Sigmoid colon (tissue), 4 donors: ENCODE measurements at regions not wholly inside any gene's neighbourhood (a gene's known extent, or its start where the extent isn't known, plus 50 kb on each side); places are given as distances from the start of the nearest gene placed in this dataset.

ENCODE experiments used
- CTCF ChIP-seq, 4 experiments: fragments of 450-650 bp in 3 of 4; fragments of 200-600 bp in 1 of 4; IDR thresholded peaks; one replicate each; pipeline ENCODE4 v1.5.1; 2016 to 2019; ENCODE audit warnings: antibody characterized with exemption in 4 of 4, mild to moderate bottlenecking in 3 of 4, moderate library complexity in 2 of 4
- EP300 ChIP-seq, 4 donors: sonication (generic); formaldehyde crosslinking; IDR thresholded peaks; one replicate each; pipeline ENCODE4 v1.6.1; 2017; ENCODE audit warnings: antibody characterized with exemption in 4 of 4
- POLR2A ChIP-seq, 2 donors: fragments of 450-650 bp; IDR thresholded peaks; one replicate each; pipeline ENCODE4 v1.6.1; 2016; ENCODE audit warnings: antibody characterized with exemption in 2 of 2, mild to moderate bottlenecking in 2 of 2, moderate library complexity in 2 of 2

- TF ChIP-seq POLR2A (IDR thresholded peaks at IDR 0.05) (no peak), EP300 (IDR thresholded peaks at IDR 0.05) (no peak), CTCF (IDR thresholded peaks at IDR 0.05) (no peak)
These were observed 699.2 kb downstream of the IRX1 start for GRCh38 chr5:4294878-4295277.
